G401 (cell line): ENCODE measurements at regions not wholly inside any gene's neighbourhood (a gene's known extent, or its start where the extent isn't known, plus 50 kb on each side); places are given as distances from the start of the nearest gene placed in this dataset.

Experiments used
- DNase-seq: peaks from one replicate; pipeline ENCODE4 v3.0.0-alpha.2; 2015; ENCODE audit warnings: low spot score
- in situ Hi-C: cut with HindIII; loops from 2 replicates; pipeline ENCODE4 v1.10.0; 2016; ENCODE audit warnings: low sequenced_read_pairs, mixed read lengths

DNA sequence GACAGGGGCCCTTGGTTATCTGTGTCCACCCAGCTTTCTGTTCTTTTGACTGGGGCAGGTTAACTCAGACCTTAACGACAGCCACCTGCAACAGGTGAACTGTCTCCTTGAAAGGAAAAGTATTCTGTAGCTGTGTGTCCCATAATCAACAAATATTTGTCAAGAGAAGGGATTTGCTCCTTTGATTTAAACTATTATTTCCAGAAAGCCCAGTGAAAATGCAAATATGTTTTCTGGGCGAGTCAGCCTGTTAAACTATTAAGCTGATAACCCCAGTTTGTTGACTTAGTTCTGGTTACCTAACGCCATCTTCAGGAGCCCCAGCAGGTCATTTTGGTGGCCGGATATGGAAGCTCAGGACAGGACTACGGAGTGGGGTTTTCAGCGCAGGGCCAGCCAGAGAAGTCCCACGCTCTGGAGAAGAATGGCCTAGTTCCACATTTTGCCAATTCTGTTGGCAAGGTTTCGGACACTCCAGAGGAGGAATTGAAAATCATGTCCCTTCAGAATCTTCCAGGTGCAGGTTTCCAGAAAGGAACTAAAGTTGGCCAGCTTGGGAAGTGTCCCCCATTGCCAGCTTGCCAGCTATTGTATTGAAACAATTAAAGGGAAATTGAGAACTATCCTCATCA, 54.5 kb downstream of the ADRA2A start:
- DNase-seq: no peak
- in situ Hi-C loops: no loop called here

GRCh38 chr10:111137007-111137406, 60.2 kb downstream of the ADRA2A start:
- DNase-seq: no peak
- in situ Hi-C loops: no loop called here

DNA sequence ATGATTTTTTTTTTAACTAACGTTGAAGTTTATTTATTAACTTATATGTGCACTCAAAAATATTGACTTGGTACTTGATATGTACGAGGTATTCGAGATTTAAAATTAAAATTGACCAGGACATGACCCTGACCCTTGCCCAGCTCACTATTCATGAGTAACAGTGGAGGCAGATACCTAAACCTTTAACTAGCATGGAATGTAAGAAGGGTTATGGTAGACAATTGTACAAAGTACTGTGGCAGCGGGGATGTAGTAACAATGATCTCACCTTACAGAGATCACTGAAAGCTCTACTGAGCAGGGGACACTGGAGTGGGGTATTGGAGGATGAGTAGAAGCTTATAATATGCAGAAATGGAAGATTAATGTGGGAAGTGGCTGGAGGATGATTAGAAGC, 60.8 kb downstream of the ADRA2A start:
- in situ Hi-C loops: no loop called here
- DNase-seq: no peak

GRCh38 chr10:111138544-111138943, 61.7 kb downstream of the ADRA2A start:
- in situ Hi-C loops: no loop called here
- DNase-seq: no peak

DNA sequence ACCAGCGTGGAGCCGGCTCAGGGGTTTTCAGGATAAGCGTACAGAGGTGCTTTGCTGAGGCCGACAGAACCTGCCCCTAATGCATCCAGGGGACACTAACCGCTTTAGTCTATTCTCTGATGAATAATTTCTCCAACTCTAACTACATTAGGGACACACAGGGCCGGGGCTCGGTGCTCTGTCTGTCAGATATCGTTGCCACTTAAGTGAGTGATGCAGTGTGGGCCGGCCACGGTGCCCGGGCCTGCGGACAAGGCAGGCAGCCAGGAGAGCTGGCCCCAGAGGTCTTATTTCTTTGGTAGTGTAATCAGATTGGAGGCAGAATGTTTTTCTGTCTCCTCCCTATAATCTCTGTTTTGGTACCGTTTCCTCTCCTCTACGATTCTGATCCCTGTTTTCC, 62.7 kb downstream of the ADRA2A start:
- in situ Hi-C loops: no loop called here
- DNase-seq: no peak

DNA sequence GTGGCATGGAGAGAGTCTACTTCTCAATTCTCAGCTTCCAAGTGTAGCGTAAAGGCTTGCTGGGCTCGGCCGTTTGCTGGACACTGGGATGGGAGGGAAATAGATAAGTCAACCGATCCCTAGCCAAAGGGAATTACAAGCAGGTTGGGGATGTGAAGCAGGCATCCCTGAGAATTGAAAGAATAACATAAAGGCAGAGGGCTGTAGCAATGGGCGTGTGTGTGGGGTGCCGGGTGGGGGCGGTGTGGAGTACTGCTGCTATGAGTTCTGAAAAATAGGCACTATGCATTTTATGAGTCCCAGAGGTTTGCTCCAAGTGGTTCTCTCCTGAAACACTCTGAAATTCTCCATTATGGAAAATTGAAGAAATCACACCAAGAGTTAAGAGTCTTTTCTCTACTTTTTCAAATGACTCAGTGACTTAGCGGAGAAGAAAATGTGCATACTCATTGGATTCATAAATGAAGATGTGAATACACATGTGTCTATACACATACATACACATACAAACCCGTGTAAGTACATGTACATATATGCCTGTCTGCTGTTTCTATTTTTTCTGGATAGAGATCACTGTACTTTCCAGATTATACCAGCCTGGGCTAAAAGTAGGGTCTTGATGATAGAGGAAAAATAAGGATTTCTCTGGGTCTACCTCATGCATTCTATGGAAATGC, 65.4 kb downstream of the ADRA2A start:
- DNase-seq: no peak
- in situ Hi-C loops: no loop called here

DNA sequence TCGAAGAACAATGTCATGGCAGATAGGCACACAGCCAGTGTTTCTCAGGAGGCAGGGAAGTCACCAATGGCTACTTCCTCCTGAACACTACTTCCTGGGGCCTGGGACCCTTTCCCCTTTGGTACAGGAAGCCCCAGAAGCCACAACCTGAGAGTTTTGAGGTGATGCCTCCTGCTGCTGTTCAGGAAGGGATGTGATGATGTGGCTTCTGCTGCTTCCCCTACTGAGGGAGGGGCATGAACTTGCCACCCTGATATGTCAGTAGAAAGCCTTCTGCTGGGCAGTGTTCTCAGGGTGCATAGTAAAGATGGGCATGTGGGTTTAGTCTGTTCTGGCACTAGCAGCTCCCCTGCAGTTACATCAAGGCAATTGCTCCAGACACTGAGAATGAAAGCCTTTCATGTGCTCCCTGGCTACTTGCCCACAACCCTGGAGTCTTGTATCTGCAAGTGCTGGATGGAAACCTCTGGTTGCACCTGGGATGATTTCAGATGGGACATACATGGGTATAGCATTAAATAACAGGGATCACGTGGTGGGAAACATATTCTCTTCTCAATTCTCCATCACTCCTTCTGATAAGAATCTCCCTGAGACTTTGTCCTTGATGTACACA, 69.3 kb downstream of the ADRA2A start:
- in situ Hi-C loops: no loop called here
- DNase-seq: no peak

DNA sequence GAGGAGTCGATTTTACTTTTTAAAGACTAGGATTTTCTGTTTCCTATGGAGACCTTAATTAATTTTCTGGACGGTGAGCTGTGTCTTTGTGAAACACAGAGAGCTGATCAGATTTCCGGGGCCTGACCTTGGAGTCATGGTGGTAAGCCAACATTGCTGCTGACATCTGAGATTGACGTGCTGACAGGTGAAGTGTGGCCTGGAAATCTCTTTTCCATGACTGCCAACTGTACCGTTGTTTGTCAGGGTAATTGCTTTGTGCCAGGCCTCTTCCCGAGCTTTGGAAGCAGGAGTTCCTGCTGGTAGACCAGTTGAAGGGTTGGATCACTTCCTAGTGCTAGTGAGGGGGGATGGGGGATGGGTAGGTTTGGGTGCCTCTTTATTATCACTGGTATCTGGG, 71.2 kb downstream of the ADRA2A start:
- in situ Hi-C loops: no loop called here
- DNase-seq: peak; percentile 14

- no peak for DNase-seq
- in situ Hi-C loops: no loop called here
These were observed 71.6 kb downstream of the ADRA2A start for GRCh38 chr10:111148440-111148839.

DNA sequence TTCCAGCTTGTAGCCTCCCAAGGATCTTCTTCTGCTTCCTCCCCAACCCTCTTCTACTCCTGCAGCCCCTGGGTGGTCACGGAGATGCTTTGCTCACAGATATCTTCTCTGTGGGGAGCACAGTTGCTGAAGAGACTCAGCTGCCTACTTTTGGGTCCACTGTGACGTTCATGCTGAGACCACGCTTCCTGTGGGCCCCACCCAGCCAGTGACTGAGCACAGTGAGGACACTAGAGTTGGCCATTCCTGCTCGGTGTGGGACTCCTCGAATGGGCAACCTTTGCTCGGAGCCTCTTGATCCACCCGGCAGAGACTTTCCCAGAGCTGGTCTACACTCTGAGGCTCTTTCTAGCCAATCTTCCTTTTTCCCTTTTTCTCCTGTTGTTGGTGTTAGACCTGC, 73.9 kb downstream of the ADRA2A start:
- DNase-seq: no peak
- in situ Hi-C loops: no loop called here

GRCh38 chr10:111151595-111152307, 74.9 kb downstream of the ADRA2A start:
- peak; percentile 58 for DNase-seq
- in situ Hi-C loops: no loop called here

- in situ Hi-C loops: no loop called here
- no peak for DNase-seq
These were observed 79.9 kb downstream of the ADRA2A start for GRCh38 chr10:111156754-111157153.

DNA sequence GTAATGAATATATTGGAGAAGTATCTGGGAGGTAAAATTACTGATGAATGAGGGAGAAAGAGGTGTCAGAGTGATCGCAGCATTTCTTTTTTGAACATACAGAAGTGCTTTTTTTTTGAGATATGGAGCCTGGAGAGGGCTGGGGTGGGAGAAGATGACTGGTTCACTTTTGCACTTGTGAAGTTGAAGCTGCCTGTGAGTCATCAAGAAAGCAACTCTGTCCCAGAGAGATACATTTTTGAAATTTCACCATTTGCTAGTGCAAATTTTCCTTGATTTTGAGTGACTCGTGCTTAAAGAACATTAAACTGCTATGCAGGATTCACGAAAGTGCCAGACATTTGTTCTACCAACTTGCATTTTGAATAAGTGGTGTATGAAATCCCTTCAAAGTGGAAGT, 81.8 kb downstream of the ADRA2A start:
- in situ Hi-C loops: no loop called here
- no peak for DNase-seq

DNA sequence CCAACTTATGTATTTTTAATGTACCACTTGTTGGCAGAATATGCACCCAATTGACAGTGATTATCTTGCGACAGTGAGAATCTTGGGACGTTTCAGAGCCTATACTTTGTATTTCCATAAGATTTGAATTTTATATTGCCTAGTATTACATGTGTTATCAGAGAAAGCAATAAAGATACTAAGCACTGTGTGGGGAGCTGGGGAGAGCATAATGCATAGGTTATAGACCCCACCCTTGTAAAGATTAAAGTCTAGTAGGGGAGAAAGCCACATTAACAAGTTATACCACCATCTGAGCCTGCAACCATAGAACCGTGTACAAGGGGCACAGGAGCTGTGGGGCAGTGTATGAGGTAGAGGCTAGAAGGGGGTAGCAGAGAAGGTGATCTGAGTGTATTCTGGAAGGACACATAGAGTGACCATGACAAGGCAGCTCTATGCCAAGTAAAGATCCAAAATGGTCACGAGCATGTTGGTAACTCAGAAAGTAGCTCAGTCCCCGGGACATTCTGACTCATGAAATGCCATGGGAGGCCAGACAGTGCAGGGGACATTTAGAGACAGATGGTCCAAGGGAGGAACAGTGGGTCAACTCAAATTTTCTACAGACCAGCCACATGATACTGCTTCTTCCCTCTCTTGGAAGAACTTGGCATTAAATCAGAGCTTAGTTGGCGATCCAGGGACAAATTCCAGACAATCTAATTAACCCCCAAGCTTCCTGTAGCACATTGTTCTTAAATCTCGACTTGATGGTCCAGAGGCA, 84.5 kb downstream of the ADRA2A start:
- in situ Hi-C loops: no loop called here
- DNase-seq: peak; percentile 12

- in situ Hi-C loops: no loop called here
- no peak for DNase-seq
These were observed 94.4 kb downstream of the ADRA2A start for GRCh38 chr10:111171183-111171582.

DNA sequence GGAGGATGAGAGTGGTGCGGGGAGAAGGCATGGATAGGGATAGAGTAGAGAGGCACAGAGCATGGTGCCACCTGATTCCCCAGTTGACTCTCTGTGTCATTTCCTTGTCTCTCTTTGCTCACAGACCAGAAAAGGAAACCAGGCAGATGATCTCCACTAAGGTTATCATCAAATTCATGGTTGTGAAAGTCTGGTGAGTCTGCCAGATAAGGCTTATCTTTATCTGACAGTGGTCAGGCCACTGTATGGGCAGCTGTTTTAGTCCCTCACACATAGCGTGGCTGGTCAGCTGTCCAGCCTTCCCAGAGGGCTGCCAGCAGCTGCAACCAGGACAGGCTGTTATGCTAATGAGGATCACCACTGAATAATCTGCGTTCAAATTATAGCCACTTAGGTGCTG, 99.0 kb downstream of the ADRA2A start:
- DNase-seq: no peak
- in situ Hi-C loops: no loop called here

DNA sequence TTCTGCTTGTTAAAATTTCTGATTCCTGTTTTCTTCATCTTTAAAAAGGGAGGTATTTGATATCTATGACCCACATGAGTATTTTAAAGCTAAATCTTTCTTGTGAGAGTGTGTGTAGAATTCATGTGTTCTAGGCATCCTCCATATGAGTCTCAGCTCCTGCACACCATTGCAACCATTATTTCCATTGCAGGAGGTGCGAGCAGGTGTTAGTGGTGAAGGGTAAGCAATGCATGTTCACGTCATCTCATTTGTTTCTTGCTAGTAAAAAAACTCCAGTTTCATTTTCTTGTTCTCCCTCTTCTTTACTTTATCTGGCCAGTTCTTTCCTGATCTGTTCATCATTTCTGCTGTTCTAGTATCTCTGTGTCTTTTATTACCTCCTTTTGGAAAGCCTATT, 100.5 kb downstream of the ADRA2A start:
- in situ Hi-C loops: no loop called here

GRCh38 chr10:111179514-111179913, 102.7 kb downstream of the ADRA2A start:
- in situ Hi-C loops: no loop called here
- DNase-seq: no peak

More for the DNA sequence above, 100.5 kb downstream of the ADRA2A start:
- DNase-seq: no peak

- DNase-seq: peak; percentile 25
- in situ Hi-C loops: no loop called here
These were observed 109.5 kb downstream of the ADRA2A start for GRCh38 chr10:111186358-111186757.
